Activated CD8-positive, alpha-beta memory T cell treated with anti-CD3 and anti-CD28 coated beads for 1 hour (primary cell): ENCODE measurements at regions not wholly inside any gene's neighbourhood (a gene's known extent, or its start where the extent isn't known, plus 50 kb on each side); places are given as distances from the start of the nearest gene placed in this dataset.
"Not testable (repeated sequence)": the region's sequence is repeated elsewhere in the genome, so short reads cannot be mapped to it uniquely, and the experiment has no call there.

Experiments
- DNase-seq, 2 donors: peaks; one replicate each; pipeline ENCODE4 v3.0.0-alpha.2; 2020; ENCODE audit warnings: low read depth in 1 of 2; ENCODE audit errors: extremely low read depth in 1 of 2

DNA sequence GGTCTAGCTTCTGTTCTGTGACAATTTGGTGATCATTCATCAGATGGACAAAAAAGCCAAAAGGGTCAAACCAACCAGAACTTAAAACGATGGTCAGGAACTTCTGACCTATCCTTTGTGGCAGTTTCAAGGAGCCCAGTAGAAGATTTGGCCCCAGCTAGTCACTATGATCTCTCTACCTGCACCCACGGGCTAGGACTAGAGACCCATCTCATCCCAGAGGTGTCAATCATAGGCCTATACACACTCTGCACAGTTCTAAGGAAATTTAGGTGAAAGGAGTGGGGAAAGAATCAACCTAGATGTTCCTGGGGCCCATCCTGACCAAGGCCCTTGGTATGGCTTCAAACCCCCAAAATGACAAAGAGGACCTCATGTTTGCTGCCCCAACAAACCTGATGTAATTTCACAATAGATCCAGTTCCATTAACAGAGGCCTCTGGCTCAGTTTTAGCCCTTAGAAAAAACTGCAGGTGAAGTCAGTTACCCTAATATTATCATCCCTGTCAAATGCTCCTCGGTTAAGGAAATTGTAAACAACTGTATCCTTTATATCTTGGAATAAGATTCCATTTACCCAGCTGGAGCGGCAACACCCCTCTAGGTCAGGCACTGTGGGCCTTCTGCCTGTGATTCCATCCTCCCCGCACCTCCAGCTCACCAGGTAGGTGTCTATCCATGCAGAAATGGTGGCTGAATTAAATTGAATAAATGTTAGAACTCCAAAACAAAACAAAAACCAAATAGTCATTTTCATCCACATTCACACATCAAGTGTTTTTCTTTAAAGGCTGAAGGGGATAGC lies 138.7 kb downstream of the ENC1 start:
- no peak for DNase-seq

DNA sequence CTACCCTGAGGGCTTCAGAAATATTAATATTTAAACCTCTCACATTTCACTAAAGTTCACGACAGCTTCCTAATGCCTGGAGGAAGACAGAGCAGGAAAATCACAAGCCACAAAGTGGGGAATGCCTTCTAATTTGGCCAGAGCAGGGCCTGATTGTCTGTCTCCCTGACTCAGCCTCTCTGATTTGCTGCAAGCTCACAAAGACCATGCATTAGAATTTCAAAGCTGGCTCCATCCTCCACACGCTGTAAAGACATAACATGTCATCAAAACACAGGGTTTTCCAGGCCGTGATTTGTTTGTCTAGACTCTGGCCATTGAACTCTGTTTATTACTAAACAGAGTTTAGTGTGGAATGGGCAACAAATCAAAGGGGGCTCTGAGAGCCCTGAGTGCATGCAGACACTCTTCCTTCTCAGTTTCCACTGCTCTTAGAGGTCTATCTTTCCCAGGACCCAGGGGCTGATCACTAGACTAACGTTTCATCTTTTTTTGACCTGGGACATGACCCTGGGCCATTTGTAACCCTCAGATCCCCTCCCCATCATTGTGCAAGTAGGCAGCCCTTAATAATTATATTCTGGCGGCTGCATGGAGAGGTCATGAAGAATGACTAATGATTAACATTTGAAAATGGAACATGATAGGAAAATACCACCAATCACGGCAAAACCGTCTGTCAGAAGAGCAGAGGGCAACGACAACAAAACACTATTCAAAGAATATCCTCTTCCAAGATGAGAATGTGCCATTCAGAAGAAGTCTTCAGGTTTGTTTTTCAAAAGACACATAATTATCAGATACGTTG lies 140.2 kb downstream of the ENC1 start:
- no peak for DNase-seq

GRCh38 chr5:74499256-74500050 lies 141.1 kb downstream of the ENC1 start:
- DNase-seq, result no peak

GRCh38 chr5:74497706-74498105 lies 142.8 kb downstream of the ENC1 start:
- DNase-seq, result no peak

DNA sequence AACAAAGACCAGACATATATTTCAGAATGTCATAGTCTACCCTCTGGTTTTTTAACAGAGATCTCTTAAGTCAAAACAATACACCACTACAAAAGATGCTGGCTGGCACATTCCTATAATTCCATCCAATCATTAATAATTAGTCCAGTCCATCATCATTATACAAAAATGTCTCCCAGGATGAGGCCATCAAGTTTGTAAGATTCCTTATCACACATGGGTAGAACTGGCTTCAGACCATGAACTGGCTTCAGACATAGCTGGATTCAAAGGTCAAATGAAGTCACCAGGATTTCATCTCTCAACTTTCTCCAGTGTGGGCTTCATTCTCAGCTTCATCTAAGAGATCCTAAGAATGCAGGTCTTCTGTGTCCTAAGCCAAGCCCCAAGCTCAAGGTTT lies 147.1 kb downstream of the ENC1 start:
- DNase-seq, result no peak

DNA sequence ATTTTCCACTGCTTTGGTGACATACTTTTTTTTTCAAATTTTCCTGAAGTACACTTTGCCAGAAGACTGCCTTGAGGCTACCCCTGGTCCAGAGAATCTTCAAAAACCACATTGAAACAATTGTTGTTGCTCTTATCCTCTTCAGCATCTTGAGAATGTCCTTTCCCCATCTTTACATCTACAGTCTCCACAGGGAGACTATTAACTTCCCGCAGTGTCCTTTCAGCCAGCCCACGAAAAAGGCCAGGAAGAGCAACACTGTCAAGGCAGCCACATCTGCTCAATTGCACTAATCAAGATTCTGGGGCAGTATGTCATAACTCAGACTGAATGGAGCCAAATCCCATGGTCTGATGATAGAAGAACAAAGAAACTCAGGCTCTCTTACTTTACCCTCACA lies 148.3 kb downstream of the ENC1 start:
- DNase-seq, result no peak

DNA sequence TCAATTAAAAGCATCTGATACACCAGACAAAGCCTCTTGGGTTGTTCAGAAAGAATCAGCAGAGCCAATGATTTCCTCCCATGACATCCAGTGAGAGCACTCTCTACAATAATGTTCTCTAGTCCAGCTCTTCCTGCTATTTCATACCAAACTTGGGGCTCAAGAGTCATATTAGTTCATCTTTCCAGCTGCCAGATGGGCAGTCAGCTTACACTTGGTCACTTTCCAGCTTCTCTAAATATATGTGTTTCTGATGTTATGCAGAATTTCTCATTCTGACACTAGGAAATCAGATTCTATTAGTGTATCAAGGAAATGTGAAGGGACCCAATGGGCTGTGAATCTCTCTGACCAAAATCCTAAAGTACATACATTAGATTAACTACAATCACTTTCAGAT lies 148.9 kb downstream of the ENC1 start:
- no peak for DNase-seq

GRCh38 chr5:74490814-74491213 lies 149.7 kb downstream of the ENC1 start:
- DNase-seq, result no peak

- DNase-seq, result no peak
Measured at GRCh38 chr5:74482990-74483389, 157.5 kb downstream of the ENC1 start.

GRCh38 chr5:74482523-74482922 lies 158.0 kb downstream of the ENC1 start:
- no peak for DNase-seq

- not testable (repeated sequence) for DNase-seq
Measured at GRCh38 chr5:74481357-74481756, 159.2 kb downstream of the ENC1 start.

DNA sequence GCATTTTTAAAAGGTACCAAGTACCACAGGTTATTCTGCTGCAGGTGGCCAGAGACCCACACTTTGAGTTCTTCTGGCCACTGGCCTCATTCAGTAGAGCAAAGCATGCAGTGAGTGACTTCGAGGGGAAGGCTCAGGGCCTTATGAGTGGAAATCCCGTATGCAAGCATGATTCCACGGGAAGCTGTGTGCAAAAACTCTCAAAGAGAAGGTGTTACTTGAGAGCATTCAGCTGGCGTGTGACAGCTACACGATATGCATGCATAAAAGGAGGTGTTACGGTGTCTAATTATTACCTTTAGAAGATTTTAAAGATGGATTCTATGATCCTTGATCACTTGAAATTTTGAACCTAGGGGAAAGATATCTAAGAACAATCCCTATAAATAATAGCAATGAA lies 160.3 kb downstream of the ENC1 start:
- DNase-seq, result no peak

DNA sequence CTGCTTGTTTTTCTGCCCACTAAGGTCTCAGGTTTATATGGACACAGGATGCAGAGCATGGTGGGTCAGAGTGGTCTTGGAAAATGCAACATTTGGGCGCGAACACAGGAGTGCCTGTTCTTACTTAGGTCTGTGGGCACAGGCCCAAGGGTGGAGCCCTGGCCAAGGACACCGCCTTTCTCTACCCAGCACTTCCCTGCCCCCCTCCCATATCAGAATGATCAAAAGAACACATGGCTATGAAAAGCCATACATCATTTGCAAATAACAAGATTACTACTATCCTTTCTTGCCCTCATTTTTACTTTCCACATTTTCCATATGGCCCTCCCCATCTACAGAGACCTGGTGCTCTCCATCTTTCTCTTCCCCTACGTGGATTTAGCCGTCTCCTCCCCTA lies 162.2 kb downstream of the ENC1 start:
- no peak for DNase-seq

DNA sequence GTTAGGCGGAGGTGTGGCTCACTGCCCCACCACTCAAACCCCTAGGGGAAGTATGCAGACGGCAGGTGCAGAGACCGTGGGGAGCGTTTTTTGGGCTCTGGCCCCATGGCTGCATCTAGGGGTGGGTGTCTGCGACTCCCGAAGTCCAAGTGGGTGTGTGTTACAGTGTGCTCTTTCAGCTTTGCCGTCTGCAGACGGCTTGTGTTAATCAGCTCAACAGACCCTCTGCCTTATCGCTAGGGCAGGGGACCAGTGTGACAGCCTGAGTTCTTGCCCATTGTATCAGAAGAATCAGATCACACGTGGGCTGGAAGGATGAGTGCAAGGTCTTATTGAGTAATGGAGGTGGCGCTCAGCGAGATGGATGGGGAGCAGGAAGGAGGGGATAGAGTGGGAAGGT lies 162.8 kb downstream of the ENC1 start:
- DNase-seq, result no peak

GRCh38 chr5:74476819-74477453 lies 163.6 kb downstream of the ENC1 start:
- no peak for DNase-seq

DNA sequence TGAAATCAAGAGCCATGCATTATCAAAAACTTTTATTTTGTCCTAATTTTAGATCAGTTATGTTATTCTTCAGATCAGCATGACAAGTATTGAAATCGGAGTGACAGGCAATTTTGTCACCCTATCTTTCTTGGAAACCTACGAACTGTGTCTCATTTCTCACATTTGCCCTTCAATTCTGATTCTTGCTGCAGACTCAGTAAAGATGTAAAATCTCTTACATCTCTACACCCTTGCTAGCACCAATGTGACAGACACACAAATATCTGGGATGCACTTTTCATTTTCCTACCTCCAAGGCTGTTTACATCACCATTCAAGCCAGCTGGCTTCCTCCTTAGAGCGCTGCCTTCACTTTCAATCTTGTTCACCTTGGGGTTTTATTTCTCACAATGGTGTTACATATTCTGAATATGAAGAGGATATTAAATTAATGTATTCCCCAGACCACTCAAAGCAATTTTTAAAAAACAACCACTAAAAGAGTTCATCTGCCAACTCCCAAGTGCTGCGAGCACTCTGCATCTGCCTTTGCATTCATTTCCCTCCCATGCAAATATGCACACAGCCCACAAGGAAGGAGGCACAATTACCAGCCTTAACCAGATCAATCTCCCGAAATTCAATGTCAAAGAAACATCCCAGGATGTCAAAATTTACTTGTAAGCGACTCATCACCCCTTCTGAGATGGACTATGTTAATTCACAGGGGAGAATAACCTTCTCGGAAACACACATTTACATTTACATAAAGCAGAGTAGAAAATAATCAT lies 164.3 kb downstream of the ENC1 start:
- no peak for DNase-seq

DNA sequence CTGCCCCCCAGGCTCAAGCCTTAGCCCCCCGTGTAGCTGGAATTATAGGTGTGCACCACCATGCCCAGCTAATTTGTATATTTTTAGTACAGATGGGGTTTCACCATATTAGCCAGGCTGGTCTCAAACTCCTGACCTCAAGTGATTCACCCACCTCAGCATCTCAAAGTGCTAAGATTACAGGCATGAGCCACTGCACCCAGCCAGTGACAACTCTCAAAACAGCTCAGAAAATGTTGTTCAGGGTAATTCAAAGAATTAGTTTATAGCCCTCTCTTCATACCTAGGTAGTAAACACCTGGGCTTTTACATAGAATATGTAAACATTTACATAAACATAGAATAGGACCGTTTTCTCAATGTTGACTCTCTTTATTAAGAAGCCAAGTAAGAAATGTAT lies 168.7 kb downstream of the ENC1 start:
- DNase-seq, result no peak

DNA sequence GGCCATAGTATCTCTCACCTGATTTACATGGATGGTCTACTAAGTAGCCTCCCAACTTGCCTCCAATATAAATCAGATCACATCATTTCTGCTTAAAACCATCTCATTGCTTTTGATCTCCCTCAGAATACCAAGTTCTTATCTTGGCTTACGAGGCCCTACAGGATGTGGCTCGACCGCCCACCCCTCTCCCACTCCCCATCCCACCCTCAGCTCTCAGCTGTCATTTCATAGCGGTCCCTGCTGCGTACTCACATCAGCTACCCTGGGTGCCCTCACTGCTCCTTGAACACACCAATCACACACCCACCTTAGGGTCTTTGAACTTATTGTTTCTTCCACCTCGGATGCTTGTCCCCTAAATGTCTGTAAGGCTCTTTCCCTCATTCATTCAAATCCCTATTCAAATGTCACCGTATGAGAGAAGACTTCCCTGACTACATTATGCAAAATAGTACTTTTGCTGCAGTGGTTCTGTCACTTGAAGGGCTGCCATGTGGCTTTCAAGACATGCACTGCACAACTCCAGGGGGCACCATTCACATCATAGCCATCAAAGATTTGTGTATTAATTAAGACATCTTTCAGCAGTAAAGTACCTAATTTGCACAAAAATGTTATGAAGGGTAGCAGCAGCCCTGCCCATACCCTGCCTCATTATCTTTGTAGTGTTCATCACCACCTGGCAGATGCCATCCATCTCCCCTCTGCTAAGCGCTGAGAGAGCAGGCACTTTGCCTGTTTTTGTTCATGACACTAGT lies 171.1 kb downstream of the ENC1 start:
- no peak for DNase-seq

DNA sequence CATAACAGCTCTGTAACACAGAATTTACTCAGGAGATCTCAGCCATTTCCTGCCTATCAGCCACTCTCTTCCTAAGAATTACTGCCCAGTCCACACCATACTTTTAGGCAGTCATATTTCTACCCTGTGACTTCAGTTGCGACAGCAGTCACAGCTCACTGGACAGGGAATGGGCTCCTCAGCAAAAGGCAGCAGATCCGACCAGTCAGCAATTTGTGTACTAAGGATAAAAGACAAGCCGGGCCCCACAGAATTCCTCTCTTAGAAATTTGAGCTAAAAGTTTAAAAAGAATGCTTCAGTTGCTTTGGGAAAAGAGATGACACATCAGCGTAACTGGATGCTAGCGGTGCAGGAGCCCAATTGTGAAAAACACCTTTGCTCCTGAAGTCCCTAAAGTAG lies 172.1 kb downstream of the ENC1 start:
- no peak for DNase-seq

- DNase-seq, result no peak
Measured at GRCh38 chr5:74465724-74466123, 174.8 kb downstream of the ENC1 start.
